ENCODE measurements at regions not wholly inside any gene's neighbourhood (a gene's known extent, or its start where the extent isn't known, plus 50 kb on each side); places are given as distances from the start of the nearest gene placed in this dataset.

GRCh38 chr15:79635149-79635771, 203.1 kb downstream of the MINAR1 start:
- TF ChIP-seq POLR2A (IDR thresholded peaks at IDR 0.05), result no peak
- no peak for TF ChIP-seq EP300 (IDR thresholded peaks at IDR 0.05)
- TF ChIP-seq CTCF (IDR thresholded peaks at IDR 0.05), result no peak
